Stimulated activated CD8-positive, alpha-beta memory T cell treated with anti-CD3 and anti-CD28 coated beads, Interleukin-15, amount 100 ng/mL, for 48 hours (primary cell): ENCODE measurements at regions not wholly inside any gene's neighbourhood (a gene's known extent, or its start where the extent isn't known, plus 50 kb on each side); places are given as distances from the start of the nearest gene placed in this dataset.

ENCODE experiments used
- DNase-seq, 2 donors: peaks; one replicate each; pipeline ENCODE4 v3.0.0-alpha.2; 2020; ENCODE audit warnings: low read depth in 2 of 2

DNA sequence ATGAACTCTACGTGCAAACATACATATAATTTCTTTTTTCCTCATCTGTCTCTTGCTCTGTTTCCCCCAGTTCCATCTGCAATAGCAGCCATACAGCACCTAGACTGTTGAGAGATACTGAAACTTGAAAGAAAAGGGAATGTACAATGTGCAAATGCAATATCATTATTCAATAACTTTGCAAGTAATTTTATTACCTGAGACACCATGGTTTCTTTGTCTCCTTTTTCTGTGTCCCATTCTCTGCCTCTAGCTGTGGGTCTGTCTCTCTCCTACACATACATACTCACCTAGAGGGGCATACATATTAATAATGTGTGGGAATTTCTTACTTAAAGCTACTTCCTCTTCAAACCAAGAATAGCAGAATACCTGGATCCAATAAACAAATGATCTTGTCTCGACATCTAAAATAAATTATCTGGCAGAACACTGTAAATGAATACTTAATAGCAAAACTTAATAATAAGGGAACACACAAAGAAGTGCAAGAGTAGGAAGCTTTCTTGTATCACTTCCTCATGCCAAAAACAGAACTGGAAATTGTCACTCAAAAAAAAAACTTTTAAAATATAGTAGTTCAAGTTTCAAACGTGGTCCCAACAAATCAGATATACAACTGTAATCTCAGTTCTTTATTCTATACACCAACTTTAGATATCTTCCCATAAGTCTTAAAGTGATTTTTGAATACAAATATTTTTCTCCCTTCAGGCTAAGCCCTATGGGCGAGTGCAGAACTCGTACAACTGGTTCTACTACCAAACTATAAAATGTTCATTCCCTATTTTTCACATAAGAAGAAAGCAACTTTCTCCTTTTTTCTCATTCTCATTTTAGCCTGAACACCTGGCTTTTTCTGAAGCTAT is 194.6 kb downstream of the NRIP1 start:
- DNase-seq = no peak

DNA sequence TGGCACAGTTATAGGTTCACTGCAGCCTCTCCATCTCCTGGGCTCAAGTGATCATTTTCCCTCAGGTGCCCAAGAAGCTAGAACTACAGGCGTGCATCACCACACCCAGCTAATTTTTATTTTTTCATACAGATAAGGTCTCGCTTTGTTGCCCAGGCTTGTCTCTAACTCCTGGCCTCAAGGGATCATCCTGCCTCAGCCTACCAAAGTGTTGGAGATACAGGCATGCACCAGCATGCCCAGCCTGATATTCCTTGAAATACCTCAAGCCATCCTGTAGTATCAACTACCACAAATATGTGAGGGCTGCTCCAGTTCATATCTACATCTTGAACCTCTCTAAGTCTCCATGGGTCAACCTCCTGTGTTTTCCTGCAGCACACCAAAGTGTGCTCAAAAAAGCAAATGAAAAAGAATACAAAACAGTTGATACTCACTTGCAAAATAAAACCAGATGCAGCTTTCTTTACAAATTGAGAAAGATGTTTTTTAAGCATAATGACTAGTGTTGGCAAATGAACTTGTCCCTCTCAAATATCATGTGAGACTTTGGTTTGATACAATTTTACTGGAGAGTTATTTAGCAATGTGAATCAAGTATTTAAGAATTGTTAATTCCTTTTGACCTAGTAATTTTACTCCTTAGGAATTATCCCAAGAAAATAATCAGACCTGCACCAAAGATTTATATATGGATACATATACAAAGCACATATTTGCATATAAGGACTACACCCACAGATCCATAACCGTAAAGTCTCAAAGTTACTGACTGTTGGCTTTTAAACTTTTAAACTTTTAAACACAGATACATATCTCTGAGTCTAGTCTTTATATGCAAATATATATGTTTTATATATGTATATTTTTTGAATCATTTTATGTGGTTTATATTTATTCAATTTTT is 197.7 kb downstream of the NRIP1 start:
- no peak for DNase-seq

DNA sequence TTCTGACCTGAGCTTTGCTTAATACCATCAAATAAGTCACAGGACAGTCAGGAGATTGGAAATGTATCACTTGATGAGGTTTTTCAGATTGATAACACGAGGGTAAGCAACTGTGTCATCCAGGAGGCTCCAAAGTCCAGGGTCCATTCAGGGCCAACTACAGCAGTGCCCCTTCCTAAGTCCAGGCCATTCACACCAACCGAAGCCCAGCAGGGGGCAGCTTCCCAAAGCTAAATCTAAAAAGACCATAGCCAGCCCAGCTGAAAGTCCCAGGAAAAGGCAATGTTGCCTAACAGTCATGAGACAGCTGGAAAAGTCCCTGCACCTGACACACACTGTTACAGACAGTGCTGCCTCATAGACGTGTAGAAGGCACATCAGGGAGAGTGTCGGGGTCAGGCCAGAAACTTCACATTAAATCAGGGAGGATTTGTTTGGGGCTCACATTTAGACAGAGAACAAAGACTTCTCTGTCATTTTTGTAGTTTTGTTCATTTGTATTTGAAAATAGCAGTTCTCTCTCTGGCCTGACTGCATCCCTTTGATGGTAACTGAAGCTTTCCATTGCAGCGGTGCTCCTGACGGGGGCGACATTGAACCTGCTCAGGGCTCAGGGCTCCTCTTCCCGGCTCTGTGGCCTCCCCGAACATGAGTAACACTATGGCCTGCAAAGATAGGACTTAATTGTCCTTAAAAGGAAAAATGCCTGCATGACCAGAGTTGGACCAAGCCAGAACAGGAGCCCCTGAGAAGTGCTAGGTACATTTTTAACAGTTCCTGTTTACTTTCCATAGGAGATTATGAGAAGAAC is 200.4 kb downstream of the NRIP1 start:
- peak in 1 of 2 donors; percentile 4 for DNase-seq

DNA sequence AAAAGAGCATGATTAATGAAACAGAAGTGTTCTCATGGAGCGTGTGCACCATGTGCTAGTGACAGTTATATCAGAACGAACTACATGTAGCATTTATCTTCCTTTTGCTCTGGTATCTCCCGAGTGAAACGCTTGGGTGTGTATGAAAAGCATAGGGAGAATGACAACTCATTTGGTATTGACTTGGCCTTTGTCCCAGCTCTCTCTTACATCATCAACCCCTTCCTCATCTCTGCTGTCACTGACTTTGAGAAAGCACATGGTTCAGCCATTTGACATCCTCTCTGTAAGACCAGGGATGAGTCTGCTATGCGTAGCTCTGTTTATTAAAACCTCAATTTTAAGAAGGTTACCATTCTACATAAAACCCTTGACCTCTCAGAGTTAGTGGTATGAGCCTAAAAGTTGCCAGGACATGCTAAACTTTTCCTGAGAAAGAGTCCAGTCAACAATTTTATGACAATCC is 201.0 kb downstream of the NRIP1 start:
- no peak for DNase-seq

DNA sequence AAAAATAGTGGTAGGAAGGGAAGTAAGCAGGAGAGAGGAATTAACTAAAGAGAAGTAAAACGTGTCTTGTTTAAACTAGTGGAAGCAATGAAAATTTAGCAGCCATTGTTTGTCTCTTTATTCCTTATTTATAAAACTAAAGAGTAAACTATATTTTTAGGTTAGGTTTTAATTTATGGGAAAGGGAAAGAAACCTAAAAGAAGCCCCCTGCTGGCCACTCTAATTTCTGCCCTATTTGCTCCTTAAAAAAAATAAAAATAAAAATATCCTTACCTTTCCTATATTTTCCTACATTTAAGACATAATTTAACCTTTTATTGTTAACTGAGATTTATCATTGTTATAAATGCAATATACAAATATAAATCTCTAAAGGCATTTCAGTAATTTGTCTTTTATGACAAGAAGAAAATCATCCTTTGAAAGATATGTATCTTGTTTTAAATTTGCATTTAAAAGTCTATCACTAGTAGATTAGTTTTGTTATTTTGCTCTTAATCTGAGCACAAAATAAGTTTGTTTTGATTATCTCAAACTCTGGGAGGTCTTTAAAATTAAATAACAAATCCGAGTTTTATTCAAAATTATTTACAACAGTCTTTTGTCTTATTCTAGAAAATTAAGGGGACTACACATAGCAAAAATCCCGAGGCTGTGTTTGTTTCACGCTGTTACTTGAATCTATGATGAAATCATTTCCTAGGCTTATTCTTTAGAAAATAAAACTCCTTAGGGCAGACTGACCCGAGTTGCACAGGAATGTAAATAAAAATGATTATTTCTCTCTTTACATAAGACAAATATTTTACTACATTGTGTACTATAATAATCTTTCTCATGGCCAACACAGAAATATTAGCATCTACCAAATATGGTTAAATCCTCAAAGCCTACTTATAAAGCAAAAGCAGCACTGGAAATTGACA is 201.7 kb downstream of the NRIP1 start:
- no peak for DNase-seq

DNA sequence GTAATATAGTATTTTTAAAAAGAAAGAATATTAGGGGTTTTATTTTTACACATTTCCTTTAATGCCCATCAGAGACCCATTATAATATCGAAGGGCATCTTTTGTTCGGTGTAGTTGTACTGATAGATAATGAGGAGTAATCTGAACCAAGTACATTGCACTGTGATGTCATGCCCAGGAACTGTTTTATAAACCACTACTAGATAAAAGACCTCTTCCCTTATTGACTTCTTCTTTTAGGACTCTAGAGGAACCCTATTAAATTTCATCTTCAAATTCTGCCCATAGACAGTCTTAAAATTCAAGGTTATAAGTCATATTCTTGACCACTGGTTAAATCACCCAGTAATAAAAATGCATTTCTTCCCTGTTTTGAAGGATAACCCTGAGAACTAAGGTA is 206.5 kb downstream of the NRIP1 start:
- DNase-seq = no peak

DNA sequence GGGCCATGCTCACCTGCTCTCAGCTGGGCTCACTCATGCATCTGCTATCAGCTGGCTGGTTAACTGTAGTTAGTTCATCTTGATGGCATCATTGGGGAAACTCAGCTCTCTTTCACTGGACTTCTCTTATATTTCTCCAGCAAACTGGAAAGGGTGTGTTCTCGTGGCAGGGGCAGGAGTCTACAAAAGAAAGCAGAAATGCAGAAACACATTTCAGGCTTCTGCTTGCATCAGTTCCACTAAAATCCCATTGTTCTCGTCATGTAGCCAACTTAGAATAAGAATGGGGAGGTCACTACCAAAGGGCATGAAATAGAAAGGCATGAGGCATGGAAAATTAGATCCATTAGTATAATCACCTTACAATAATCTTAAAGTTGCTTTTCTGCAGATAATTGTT is 207.3 kb downstream of the NRIP1 start:
- DNase-seq = no peak

DNA sequence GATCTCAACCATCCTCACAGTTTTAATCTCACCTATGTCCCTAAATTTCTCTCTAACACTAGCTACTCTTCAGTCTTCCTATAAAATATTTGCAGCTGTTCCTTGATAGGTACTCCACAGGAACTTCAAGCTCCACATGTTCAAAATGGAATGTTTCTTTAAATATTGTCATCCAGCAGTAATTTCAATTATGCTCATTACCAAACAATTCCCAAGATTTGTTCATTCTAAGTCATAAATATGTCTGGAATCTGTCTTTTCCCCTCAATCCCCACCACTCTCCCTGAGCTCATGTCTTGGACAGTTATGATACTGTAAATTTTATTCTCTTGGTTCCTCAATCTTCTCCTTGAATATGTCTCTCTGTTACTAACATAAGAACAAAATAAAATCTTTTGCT is 214.4 kb downstream of the NRIP1 start:
- no peak for DNase-seq

DNA sequence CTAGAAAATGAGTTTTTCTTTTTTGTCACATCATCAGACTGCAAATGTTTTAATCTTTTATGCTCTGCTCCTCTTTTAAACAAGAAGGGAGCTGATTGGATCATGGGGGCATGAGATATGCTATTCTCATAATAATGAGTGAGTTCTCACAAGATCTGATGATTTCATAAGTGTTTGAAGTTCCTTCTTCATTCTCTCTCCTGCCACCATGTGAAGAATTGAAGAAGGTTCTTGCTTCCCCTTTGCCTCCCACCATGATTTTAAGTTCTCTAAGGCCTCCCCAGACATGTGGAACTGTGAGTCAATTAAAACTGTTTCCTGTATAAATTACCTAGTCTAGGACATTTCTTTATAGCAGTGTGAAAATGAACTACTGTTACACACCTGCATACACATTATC is 218.2 kb downstream of the NRIP1 start:
- DNase-seq = no peak

DNA sequence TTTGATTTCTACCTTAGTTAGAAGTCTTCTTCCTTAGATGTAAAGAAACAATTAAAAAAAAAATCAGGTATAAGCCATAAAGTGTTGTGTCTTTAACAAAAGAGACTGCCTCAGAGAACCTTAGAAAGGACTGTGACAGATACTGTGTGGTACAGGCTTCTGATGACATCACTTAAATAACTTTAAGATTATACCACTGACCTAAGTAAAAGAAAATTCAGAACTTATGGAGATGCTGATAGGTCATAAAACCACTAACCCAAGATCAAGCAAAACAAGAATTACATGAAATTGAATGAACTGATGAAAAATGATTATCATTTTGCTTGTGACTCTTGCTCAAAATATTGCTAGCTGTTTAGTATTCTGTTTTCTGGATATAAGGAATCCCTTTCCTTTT is 220.8 kb downstream of the NRIP1 start:
- DNase-seq = no peak

DNA sequence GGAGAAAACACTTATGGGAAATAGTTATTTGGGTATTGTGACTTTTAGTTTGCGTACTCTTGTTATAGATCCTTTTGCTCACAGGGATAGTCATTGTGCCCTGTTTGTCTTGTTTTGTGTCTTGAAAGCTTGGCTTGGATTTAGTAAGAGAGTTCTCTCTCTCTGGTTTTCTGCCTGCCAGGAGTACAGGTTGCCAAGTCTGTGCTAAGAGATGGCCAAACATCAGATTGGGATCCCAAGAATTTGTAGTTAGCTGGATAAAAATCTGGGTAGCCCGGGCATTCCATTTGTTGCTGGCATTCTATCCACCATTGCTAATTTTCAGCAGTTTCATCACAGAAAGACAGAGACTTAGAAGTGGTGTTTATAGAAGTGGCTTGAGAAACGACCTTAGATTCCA is 222.2 kb downstream of the NRIP1 start:
- DNase-seq = no peak

DNA sequence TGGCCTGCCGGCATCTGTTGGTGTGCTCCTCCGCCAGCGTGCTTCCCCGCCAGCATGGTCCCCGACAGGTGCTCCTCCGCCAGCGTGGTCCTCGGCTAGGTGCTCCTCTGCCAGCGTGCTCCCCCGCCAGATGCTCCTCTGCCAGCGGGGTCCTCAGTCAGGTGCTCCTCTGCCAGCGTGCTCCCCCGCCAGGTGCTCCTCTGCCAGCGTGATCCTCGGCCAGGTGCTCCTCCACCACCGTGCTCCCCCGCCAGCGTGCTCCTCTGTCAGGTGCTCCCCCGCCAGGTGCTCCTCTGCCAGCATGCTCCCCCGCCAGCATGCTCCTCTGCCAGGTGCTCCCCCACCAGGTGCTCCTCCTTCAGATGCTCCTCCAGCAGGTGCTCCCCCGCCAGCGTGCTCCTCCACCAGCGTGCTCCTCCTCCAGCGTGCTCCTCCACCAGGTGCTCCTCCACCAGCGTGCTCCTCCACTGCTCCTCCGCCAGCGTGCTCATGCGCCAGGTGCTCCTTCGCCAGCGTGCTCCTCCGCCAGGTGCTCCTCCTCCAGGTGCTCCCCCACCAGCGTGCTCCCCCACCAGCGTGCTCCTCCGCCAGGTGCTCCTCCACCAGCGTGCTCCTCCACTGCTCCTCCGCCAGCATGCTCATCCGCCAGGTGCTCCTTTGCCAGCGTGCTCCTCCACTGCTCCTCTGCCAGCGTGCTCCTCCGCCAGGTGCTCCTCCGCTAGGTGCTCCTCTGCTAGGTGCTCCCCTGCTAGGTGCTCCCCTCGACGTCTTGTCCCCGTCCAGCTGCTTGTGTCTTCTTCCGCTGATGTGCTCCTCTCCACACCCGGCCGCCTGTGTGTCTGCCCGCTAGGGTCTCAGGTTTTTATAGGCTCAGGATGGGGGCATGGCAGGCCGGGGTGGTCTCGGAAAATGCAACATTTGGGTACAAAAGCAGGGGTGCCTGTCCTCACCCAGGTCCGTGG is 223.0 kb downstream of the NRIP1 start:
- no peak for DNase-seq

DNA sequence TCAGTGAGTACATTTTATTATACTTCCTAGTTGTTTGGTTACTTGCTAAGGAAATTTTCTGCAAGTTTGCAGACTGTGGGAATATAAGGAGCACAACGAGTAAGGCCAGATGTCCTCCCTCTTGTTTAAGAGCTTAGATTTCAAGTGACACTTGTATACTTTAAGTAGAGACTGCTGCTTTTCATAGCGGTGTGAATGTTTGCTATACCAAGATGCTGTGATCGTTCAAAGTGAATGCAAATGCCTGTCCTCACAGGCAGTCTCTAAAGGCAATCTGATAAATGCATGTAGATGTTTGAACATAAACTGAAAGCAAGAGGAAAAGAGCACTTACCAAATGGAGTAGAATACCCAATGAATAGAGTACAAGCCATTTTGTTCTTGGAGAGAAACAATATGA is 226.4 kb downstream of the NRIP1 start:
- no peak for DNase-seq

DNA sequence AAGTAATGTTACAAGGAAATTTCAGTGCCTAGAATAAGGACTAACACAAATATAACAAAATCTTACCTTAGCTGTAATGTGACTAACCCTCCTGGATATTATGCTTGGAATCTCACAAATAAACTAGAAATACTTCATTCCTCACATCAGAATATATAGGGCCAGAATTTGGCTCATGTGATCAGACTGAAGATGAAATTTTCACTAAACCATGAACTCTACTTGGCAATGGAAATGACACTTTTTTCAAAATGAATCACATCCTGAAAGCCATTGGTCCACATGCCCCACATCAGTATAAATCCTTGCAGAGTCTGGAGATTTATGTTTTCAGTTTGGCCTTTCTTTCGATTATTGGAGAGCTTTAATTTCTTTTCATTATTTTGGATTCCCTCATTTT is 227.8 kb downstream of the NRIP1 start:
- DNase-seq = no peak

DNA sequence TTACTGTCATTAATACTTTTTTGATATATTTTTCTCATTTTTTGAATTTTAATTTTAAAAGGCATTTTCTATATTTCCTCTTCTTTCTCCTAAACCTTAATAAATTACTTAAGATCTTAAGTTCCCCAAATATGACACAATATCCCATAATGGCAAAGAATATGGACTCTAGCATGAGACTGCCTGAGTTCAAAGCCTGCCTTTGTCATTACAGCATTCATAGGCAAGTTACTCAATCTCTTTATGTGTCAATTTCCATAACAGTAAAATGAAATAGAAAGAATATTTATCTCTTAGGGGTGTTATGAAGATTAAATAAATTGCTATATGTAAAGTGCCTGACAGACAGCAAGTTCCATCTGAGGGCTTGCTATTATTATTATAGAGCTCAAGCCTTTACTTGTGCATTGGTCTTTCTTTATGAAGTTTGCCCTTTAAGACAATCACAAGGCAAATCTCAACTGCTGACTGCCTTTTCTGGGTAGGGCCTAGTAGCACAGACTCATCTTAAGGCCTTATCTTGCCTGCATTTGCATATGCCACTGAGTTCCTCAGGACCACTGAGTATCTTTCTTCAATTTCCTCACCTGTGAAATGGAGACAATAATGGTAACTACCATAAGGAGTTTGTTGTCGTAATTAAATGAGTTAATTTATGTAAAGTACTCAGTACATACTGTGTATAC is 231.0 kb downstream of the NRIP1 start:
- no peak for DNase-seq

DNA sequence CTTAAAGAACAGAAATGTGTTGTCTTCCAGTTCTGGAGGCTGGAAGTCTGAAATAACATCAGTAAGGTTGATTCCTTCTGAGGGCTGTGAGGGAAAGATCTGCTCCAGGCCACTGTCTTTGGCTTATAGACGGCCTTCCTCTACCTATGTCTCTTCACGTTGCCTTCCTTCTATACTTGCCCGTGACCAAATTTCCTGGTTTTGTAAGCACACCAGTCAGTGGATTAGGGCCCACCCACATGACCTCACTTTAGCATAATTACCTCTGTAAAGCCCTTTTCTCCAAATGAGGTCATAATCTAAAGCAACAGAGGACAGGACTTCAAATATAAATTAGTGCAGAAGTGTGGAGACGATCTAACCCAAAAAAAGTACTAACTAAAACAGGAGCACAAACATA is 231.6 kb downstream of the NRIP1 start:
- DNase-seq = no peak

DNA sequence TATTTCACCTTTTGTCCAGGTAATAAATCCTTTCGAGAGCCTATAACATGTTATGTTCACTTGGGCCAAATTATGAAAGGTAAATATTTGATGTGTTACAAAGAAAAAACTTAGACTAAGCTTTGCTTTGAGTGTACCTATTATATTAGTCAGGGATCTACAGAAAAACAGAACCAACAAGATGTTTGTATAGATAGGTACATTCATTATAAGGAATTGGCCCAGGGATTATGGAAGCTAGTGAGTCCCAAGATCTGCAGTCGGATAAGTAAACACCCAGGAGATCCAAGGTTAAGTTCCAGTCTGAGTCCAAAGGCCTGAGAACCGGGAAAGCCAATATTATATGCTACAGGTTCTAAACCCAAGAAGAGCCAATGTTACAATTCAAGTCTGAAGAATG is 234.5 kb downstream of the NRIP1 start:
- DNase-seq = no peak

DNA sequence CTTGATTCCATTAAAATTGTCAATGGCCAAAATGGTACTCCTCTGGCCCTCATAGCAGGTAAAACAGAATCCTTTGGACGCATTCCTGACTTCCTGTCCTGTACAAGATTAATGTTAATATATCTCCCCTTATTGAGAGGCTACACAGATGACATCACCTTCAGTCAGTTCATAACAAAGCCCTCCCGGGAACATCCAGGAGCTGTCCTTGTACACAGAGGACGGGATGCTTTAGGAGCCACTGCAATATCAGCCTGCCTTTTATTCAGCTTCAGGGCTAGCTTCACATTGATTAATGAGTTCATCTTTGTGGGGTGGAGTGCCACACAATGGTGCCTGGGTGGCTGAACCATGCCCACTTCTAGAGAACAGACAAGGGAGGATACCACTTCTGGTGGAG is 235.1 kb downstream of the NRIP1 start:
- DNase-seq = no peak

DNA sequence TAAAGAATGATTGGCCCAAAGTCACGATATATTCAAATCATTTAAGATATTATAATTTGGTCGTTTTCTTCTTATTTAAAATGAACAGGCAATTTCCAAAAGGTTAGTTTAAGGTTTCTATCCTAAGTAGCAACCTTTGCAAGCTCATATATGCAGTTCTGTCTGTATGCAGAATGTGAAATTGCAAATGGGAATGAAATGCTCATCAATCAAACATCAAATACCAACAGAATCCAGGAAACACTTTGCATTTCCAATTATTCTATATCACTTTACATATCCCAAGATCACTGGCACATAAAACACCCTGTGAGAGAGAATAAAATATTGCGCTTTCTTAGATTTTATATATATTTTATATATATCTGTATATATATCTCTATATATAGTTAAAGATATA is 237.3 kb downstream of the NRIP1 start:
- no peak for DNase-seq
